Loucy (cell line): ENCODE measurements at regions not wholly inside any gene's neighbourhood (a gene's known extent, or its start where the extent isn't known, plus 50 kb on each side); places are given as distances from the start of the nearest gene placed in this dataset.

Experiments
- CTCF ChIP-seq: fragments of 200-600 bp; sonication (generic); conservative IDR thresholded peaks from 2 replicates; pipeline ENCODE4 v1.5.1; 2014; ENCODE audit warnings: mild to moderate bottlenecking, antibody characterized with exemption, low read length
- EZH2phosphoT487 ChIP-seq: fragments of 200-600 bp; IDR thresholded peaks from 2 replicates; pipeline ENCODE4 v1.6.1; 2018; ENCODE audit warnings: antibody characterized with exemption, mild to moderate bottlenecking, moderate library complexity, borderline replicate concordance

DNA sequence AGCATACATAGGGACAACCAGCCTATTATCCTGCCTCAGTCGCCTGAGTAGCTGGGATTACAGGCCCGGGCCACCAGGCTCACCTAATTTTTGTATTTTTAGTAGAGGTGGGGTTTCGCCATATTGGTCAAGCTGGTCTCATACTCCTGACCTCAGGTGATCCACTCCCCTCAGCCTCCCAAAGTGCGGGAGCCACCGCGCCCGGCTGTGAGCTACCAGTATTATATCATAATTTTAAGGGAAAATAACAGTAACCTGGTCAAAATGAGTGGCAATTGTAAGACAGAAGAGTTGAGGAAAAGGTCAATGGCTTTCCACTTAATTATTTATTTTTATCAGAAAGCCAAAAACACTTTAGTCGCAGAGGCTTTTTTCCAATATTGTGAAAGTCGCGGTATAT lies 652.6 kb upstream of the BCHE start:
- TF ChIP-seq CTCF = no peak
- TF ChIP-seq EZH2phosphoT487 = no peak
